Chondrocyte (in vitro differentiated cells): ENCODE measurements at regions not wholly inside any gene's neighbourhood (a gene's known extent, or its start where the extent isn't known, plus 50 kb on each side); places are given as distances from the start of the nearest gene placed in this dataset.

Experiments
- DNase-seq: peaks from one replicate; pipeline ENCODE4 v3.0.0; 2021; ENCODE audit warnings: mixed read lengths, low spot score
- H3K27ac Mint-ChIP-seq: one replicate; pipeline ENCODE4 v1.8.0; 2021; ENCODE audit warnings: mild to moderate bottlenecking, moderate library complexity, mixed read lengths; ENCODE audit not compliant: unreplicated experiment
- H3K27me3 Mint-ChIP-seq: 2 replicates; pipeline ENCODE4 v1.8.0; 2021; ENCODE audit warnings: low read depth, mixed read lengths
- H3K36me3 Mint-ChIP-seq: 2 replicates; pipeline ENCODE4 v1.8.0; 2021; ENCODE audit warnings: low read depth, mixed read lengths
- H3K4me1 Mint-ChIP-seq: 2 replicates; pipeline ENCODE4 v1.8.0; 2021; ENCODE audit warnings: low read depth, mild to moderate bottlenecking, mixed read lengths
- H3K4me3 Mint-ChIP-seq: one replicate; pipeline ENCODE4 v1.8.0; 2021; ENCODE audit warnings: mild to moderate bottlenecking, moderate library complexity, mixed read lengths; ENCODE audit not compliant: unreplicated experiment
- H3K9me3 Mint-ChIP-seq: 2 replicates; pipeline ENCODE4 v1.8.0; 2021; ENCODE audit warnings: low read depth, mixed read lengths
- TF ChIP-seq, protein P1 (sequence below): fragments of 200-600 bp; sonication (generic); IDR thresholded peaks from 2 replicates; pipeline ENCODE4 v1.5.0; 2021; ENCODE audit warnings: antibody characterized with exemption, mild to moderate bottlenecking, moderate library complexity

- no peak for DNase-seq
- H3K27me3 Mint-ChIP-seq, result no peaks in the 10 kb centered on the region
- no peaks in the 10 kb centered on the region for H3K36me3 Mint-ChIP-seq
- TF ChIP-seq, protein P1, sequence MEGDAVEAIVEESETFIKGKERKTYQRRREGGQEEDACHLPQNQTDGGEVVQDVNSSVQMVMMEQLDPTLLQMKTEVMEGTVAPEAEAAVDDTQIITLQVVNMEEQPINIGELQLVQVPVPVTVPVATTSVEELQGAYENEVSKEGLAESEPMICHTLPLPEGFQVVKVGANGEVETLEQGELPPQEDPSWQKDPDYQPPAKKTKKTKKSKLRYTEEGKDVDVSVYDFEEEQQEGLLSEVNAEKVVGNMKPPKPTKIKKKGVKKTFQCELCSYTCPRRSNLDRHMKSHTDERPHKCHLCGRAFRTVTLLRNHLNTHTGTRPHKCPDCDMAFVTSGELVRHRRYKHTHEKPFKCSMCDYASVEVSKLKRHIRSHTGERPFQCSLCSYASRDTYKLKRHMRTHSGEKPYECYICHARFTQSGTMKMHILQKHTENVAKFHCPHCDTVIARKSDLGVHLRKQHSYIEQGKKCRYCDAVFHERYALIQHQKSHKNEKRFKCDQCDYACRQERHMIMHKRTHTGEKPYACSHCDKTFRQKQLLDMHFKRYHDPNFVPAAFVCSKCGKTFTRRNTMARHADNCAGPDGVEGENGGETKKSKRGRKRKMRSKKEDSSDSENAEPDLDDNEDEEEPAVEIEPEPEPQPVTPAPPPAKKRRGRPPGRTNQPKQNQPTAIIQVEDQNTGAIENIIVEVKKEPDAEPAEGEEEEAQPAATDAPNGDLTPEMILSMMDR, result no peak
- peaks cover 2% of the 10 kb centered on the region for H3K9me3 Mint-ChIP-seq
- no peak overlapping the region for H3K27ac Mint-ChIP-seq
- peaks cover 3% of the 10 kb centered on the region for H3K4me1 Mint-ChIP-seq
- no peak overlapping the region for H3K4me3 Mint-ChIP-seq
These were observed 74.8 kb upstream of the BOC start for GRCh38 chr3:113136544-113136943.

GRCh38 chr3:113138839-113139743 is 72.3 kb upstream of the BOC start:
- Mint-ChIP-seq H3K27me3 (no peaks in the 10 kb centered on the region), H3K4me3 (no peak overlapping the region), H3K4me1 (peaks cover 6% of the 10 kb centered on the region), H3K9me3 (peaks cover 2% of the 10 kb centered on the region), H3K27ac (no peak overlapping the region), H3K36me3 (no peaks in the 10 kb centered on the region)
- TF ChIP-seq, protein P1, result no peak
- no peak for DNase-seq

DNA sequence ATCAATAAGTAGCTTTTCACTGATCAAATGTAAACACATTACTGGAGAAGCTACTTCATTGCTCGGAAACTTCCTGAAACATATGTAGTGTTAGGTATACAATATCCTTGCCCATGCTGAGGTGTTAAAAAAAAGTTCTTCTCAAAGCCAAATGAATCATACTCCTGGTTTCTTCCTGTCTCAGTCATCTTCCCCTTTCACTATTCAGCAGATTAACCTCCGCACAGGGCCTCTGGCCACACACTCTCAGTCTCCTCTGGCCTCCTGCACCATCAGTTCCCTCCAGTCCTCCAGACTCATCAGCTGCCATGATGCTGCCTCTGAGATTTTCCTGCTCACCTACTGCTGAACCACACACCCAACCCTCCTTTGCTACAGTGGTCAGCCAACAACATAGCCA is 70.5 kb upstream of the BOC start:
- no peak overlapping the region for H3K27ac Mint-ChIP-seq

DNA sequence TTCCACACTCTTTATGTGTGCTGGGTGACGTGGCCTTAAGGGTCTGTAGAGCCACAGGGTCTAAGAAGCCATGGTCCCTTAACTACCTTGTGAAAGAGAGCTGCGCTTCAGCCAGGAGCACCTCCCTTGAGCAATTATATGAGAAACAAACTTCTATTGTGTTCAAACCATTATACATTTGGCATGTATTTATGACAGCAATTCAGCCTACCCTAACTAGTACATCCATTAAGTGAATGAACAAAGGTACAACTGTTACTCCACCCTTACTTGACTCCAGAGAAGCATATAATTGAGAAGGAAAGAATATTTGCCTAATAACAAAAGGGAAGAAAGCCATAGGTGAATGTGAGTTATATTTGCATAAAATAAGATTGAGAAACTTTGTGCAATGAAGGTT is 69.8 kb upstream of the BOC start:
- H3K27ac Mint-ChIP-seq, result no peak overlapping the region
- H3K27me3 Mint-ChIP-seq, result no peaks in the 10 kb centered on the region
- H3K4me3 Mint-ChIP-seq, result no peak overlapping the region
- no peak for DNase-seq
- H3K36me3 Mint-ChIP-seq, result no peaks in the 10 kb centered on the region
- TF ChIP-seq, protein P1, result no peak
- peaks cover 10% of the 10 kb centered on the region for H3K4me1 Mint-ChIP-seq
- peaks cover 2% of the 10 kb centered on the region for H3K9me3 Mint-ChIP-seq

More for the DNA sequence above, 70.5 kb upstream of the BOC start:
- Mint-ChIP-seq H3K4me1 (peaks cover 9% of the 10 kb centered on the region), H3K9me3 (peaks cover 2% of the 10 kb centered on the region), H3K4me3 (no peak overlapping the region), H3K27me3 (no peaks in the 10 kb centered on the region), H3K36me3 (no peaks in the 10 kb centered on the region)
- DNase-seq, result no peak
- TF ChIP-seq, protein P1, result no peak

DNA sequence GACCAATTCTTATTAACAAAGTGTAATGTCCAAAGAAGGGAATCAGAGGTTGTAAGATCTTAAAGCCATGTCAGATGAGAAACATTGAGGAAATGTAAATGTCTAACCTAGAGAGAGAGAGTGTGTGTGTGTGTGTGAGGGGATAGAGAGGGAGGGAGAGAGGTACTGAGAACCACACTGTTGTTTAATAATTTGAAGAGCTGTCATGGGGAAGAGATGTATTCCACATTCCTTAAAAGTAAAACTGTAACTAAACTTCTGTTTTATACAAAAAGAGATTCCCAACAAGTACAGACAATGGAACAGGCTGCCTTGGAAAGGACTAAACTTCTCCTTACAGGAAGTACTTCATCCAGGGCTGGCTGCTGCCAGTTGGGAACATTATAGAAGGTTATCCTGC is 68.9 kb upstream of the BOC start:
- Mint-ChIP-seq H3K27me3 (no peaks in the 10 kb centered on the region), H3K27ac (no peak overlapping the region), H3K4me1 (peaks cover 10% of the 10 kb centered on the region), H3K9me3 (peaks cover 2% of the 10 kb centered on the region), H3K4me3 (no peak overlapping the region), H3K36me3 (no peaks in the 10 kb centered on the region)
- TF ChIP-seq, protein P1, result no peak
- no peak for DNase-seq
